Type B pancreatic cell (in vitro differentiated cells): ENCODE measurements at regions not wholly inside any gene's neighbourhood (a gene's known extent, or its start where the extent isn't known, plus 50 kb on each side); places are given as distances from the start of the nearest gene placed in this dataset.

Experiments
- DNase-seq: peaks from one replicate; pipeline ENCODE4 v3.0.0; 2021; ENCODE audit warnings: mixed read lengths; ENCODE audit not compliant: unreplicated experiment; ENCODE audit errors: extremely low spot score
- H3K27ac Mint-ChIP-seq: 2 replicates; pipeline ENCODE4 v1.8.0; 2021; ENCODE audit warnings: mild to moderate bottlenecking, mixed read lengths
- H3K27me3 Mint-ChIP-seq: 2 replicates; pipeline ENCODE4 v1.8.0; 2021; ENCODE audit warnings: mixed read lengths
- H3K36me3 Mint-ChIP-seq: 2 replicates; pipeline ENCODE4 v1.8.0; 2021; ENCODE audit warnings: mixed read lengths
- H3K4me1 Mint-ChIP-seq: one replicate; pipeline ENCODE4 v1.8.0; 2021; ENCODE audit warnings: mixed read lengths; ENCODE audit not compliant: unreplicated experiment
- H3K4me3 Mint-ChIP-seq: 2 replicates; pipeline ENCODE4 v1.8.0; 2021; ENCODE audit warnings: mild to moderate bottlenecking, mixed read lengths
- H3K9me3 Mint-ChIP-seq: 2 replicates; pipeline ENCODE4 v1.8.0; 2021; ENCODE audit warnings: mixed read lengths
- CTCF ChIP-seq: fragments of 200-600 bp; sonication (generic); conservative IDR thresholded peaks from 2 replicates; pipeline ENCODE4 v1.5.0; 2021; ENCODE audit warnings: antibody characterized with exemption, mild to moderate bottlenecking

- Mint-ChIP-seq H3K36me3 (no peaks in the 10 kb centered on the region), H3K4me1 (peaks cover 8% of the 10 kb centered on the region), H3K9me3 (no peaks in the 10 kb centered on the region), H3K4me3 (no peak overlapping the region), H3K27ac (no peak overlapping the region), H3K27me3 (no peaks in the 10 kb centered on the region)
- TF ChIP-seq CTCF, result no peak
- DNase-seq, result no peak
Measured at GRCh38 chr4:126727461-126727860, 905.3 kb upstream of the INTU start.

GRCh38 chr4:126731062-126731461 lies 901.7 kb upstream of the INTU start:
- no peak for TF ChIP-seq CTCF
- no peaks in the 10 kb centered on the region for H3K9me3 Mint-ChIP-seq
- H3K36me3 Mint-ChIP-seq, result no peaks in the 10 kb centered on the region
- H3K27ac Mint-ChIP-seq, result no peak overlapping the region
- H3K4me3 Mint-ChIP-seq, result no peak overlapping the region
- DNase-seq, result no peak
- H3K4me1 Mint-ChIP-seq, result no peaks in the 10 kb centered on the region
- no peaks in the 10 kb centered on the region for H3K27me3 Mint-ChIP-seq

GRCh38 chr4:126733301-126733700 lies 899.5 kb upstream of the INTU start:
- H3K27me3 Mint-ChIP-seq, result no peaks in the 10 kb centered on the region
- H3K4me1 Mint-ChIP-seq, result no peaks in the 10 kb centered on the region
- DNase-seq, result no peak
- no peaks in the 10 kb centered on the region for H3K36me3 Mint-ChIP-seq
- H3K9me3 Mint-ChIP-seq, result no peaks in the 10 kb centered on the region
- no peak overlapping the region for H3K27ac Mint-ChIP-seq
- H3K4me3 Mint-ChIP-seq, result no peak overlapping the region
- TF ChIP-seq CTCF, result no peak

GRCh38 chr4:126734465-126734864 lies 898.3 kb upstream of the INTU start:
- Mint-ChIP-seq H3K4me3 (no peak overlapping the region), H3K36me3 (no peaks in the 10 kb centered on the region), H3K4me1 (no peaks in the 10 kb centered on the region), H3K27me3 (no peaks in the 10 kb centered on the region), H3K9me3 (no peaks in the 10 kb centered on the region), H3K27ac (no peak overlapping the region)
- no peak for TF ChIP-seq CTCF
- DNase-seq, result no peak

GRCh38 chr4:126735294-126736132 lies 897.2 kb upstream of the INTU start:
- H3K36me3 Mint-ChIP-seq, result no peaks in the 10 kb centered on the region
- no peak overlapping the region for H3K4me3 Mint-ChIP-seq
- no peaks in the 10 kb centered on the region for H3K4me1 Mint-ChIP-seq
- no peak for DNase-seq
- no peak for TF ChIP-seq CTCF
- no peak overlapping the region for H3K27ac Mint-ChIP-seq
- H3K27me3 Mint-ChIP-seq, result no peaks in the 10 kb centered on the region
- H3K9me3 Mint-ChIP-seq, result no peaks in the 10 kb centered on the region
